Erythroblast (primary cell): ENCODE measurements at regions not wholly inside any gene's neighbourhood (a gene's known extent, or its start where the extent isn't known, plus 50 kb on each side); places are given as distances from the start of the nearest gene placed in this dataset.

Source experiments
- GATA1 ChIP-seq: IDR thresholded peaks from 2 replicates; pipeline ENCODE4 v1.6.1; 2011; ENCODE audit warnings: low read depth, mild to moderate bottlenecking, control low read depth, low read length, moderate library complexity
- POLR2A ChIP-seq: IDR thresholded peaks from 2 replicates; pipeline ENCODE4 v1.6.1; 2011; ENCODE audit warnings: mild to moderate bottlenecking, low read length

- no peak for TF ChIP-seq POLR2A
- no peak for TF ChIP-seq GATA1
These were observed 70.8 kb upstream of the LTA4H start for GRCh38 chr12:96106137-96106536.
